Panc1 (cell line): ENCODE measurements at regions not wholly inside any gene's neighbourhood (a gene's known extent, or its start where the extent isn't known, plus 50 kb on each side); places are given as distances from the start of the nearest gene placed in this dataset.
"Not testable (repeated sequence)": the region's sequence is repeated elsewhere in the genome, so short reads cannot be mapped to it uniquely, and the experiment has no call there.

ENCODE experiments used
- ATAC-seq: fragments of 200-7000 bp; cut with Tn5 transposase; 2 replicates; pipeline ENCODE4 v1.9.1; 2020; ENCODE audit warnings: mild to moderate bottlenecking, moderate library complexity
- BruUV-seq: library from RNA; stranded (reverse); fragments of 400-500 nt; replicated peaks from 2 replicates; lab custom pipeline; 2021; lab: Mats Ljungman, UMichigan
- CTCF ChIA-PET: fragments of 300-600 bp; sonication (Branson Sonifier 250); formaldehyde crosslinking; loops from one replicate; lab custom pipeline; 2022; ENCODE audit warnings: antibody characterized with exemption; lab: Charles Lee
- POLR2A ChIA-PET: fragments of 300-600 bp; sonication (Branson Sonifier 250); formaldehyde crosslinking; loops from one replicate; lab custom pipeline; 2022; ENCODE audit warnings: antibody characterized with exemption; lab: Charles Lee
- DNase-seq: peaks from one replicate; pipeline ENCODE4 v3.0.0-alpha.2; 2010; ENCODE audit warnings: low read depth, low spot score
- H3K27ac ChIP-seq: 2 replicates; pipeline ENCODE4 v1.5.1; 2011; ENCODE audit warnings: mild to moderate bottlenecking, low read length, inconsistent platforms
- H3K27me3 ChIP-seq: fragments of 200-500 bp; sonication (Bioruptor generic); 2 replicates; pipeline ENCODE4 v1.6.0; 2014; ENCODE audit warnings: low read length, inconsistent platforms; ENCODE audit not compliant: control insufficient read depth, insufficient read depth
- H3K36me3 ChIP-seq: fragments of 200-500 bp; sonication (Bioruptor generic); 2 replicates; pipeline ENCODE4 v1.5.1; 2014; ENCODE audit warnings: inconsistent platforms, mild to moderate bottlenecking, low read length, moderate library complexity; ENCODE audit not compliant: control insufficient read depth, insufficient read depth
- H3K4me1 ChIP-seq: 2 replicates; pipeline ENCODE4 v1.5.1; 2011; ENCODE audit warnings: inconsistent platforms, mild to moderate bottlenecking, low read length, moderate library complexity; ENCODE audit not compliant: control insufficient read depth, insufficient read depth
- H3K4me3 ChIP-seq, 2 experiments: 2 replicates each; pipeline ENCODE4 v1.5.1; 2011 to 2012; ENCODE audit warnings: low read depth in 2 of 2, low read length in 2 of 2, mild to moderate bottlenecking in 2 of 2, inconsistent platforms in 1 of 2, moderate library complexity in 1 of 2
- H3K9me3 ChIP-seq: fragments of 200-500 bp; sonication (Bioruptor generic); 2 replicates; pipeline ENCODE4 v1.5.1; 2014; ENCODE audit warnings: low read depth, mild to moderate bottlenecking, inconsistent platforms, low read length, moderate library complexity; ENCODE audit not compliant: control insufficient read depth, insufficient read depth
- CTCF ChIP-seq: fragments of 450-650 bp; IDR thresholded peaks from 2 replicates; pipeline ENCODE4 v1.5.1; 2017; ENCODE audit warnings: mild to moderate bottlenecking
- POLR2AphosphoS5 ChIP-seq: IDR thresholded peaks from 2 replicates; pipeline ENCODE4 v1.6.1; 2012; ENCODE audit warnings: mild to moderate bottlenecking, low read depth, low read length, moderate library complexity
- SIN3A ChIP-seq: IDR thresholded peaks from 2 replicates; pipeline ENCODE4 v1.6.1; 2012; ENCODE audit warnings: low read depth, mild to moderate bottlenecking, low read length, moderate library complexity, borderline replicate concordance; ENCODE audit not compliant: insufficient read depth
- TCF7L2 ChIP-seq: IDR thresholded peaks from 2 replicates; pipeline ENCODE4 v1.6.1; 2011; ENCODE audit warnings: mild to moderate bottlenecking, low read depth, low read length, inconsistent platforms
- in situ Hi-C: cut with HindIII; loops from 2 replicates; pipeline ENCODE4 v1.10.0; 2016; ENCODE audit warnings: low sequenced_read_pairs, low pct_unique_long_range_greater_than_20kb
- intact Hi-C: fragments of 100-400 bp; cut with micrococcal nuclease; formaldehyde crosslinking; loops from one replicate; pipeline ENCODE4 v1.10.0; 2022; ENCODE audit not compliant: unreplicated experiment

- in situ Hi-C loops: not testable (repeated sequence)
These were observed 2160.8 kb upstream of the DEFB115 start for GRCh38 chr20:29096695-29097094.

GRCh38 chr20:29107884-29108283, 2149.6 kb upstream of the DEFB115 start:
- intact Hi-C loops, in situ Hi-C loops, POLR2A ChIA-PET: not testable (repeated sequence)

More at GRCh38 chr20:29096695-29097094, 2160.8 kb upstream of the DEFB115 start:
- DNase-seq, H3K27me3 ChIP-seq, H3K27ac ChIP-seq, H3K36me3 ChIP-seq, BruUV-seq, intact Hi-C loops, H3K9me3 ChIP-seq, POLR2A ChIA-PET, H3K4me3 ChIP-seq, CTCF ChIA-PET, ATAC-seq, H3K4me1 ChIP-seq: not testable (repeated sequence)

GRCh38 chr20:29109386-29109785, 2148.1 kb upstream of the DEFB115 start:
- H3K27ac ChIP-seq, ATAC-seq, H3K27me3 ChIP-seq, BruUV-seq, H3K4me1 ChIP-seq, CTCF ChIA-PET, H3K36me3 ChIP-seq, in situ Hi-C loops, H3K9me3 ChIP-seq, H3K4me3 ChIP-seq, intact Hi-C loops, POLR2A ChIA-PET, DNase-seq: not testable (repeated sequence)

More at GRCh38 chr20:29107884-29108283, 2149.6 kb upstream of the DEFB115 start:
- ATAC-seq, H3K9me3 ChIP-seq, H3K4me1 ChIP-seq, BruUV-seq, DNase-seq, H3K27ac ChIP-seq, H3K36me3 ChIP-seq, H3K4me3 ChIP-seq, CTCF ChIA-PET, H3K27me3 ChIP-seq: not testable (repeated sequence)

GRCh38 chr20:29115097-29115496, 2142.4 kb upstream of the DEFB115 start:
- H3K36me3 ChIP-seq, in situ Hi-C loops, DNase-seq, H3K4me1 ChIP-seq, ATAC-seq, POLR2A ChIA-PET, H3K27me3 ChIP-seq, H3K27ac ChIP-seq, H3K4me3 ChIP-seq, H3K9me3 ChIP-seq, CTCF ChIA-PET, BruUV-seq: not testable (repeated sequence)
- intact Hi-C loops: loop anchor here (10.0 kb wide), 1 partner anchor 760 kb away; no protein-coding TSS in a partner anchor

- DNase-seq: no peak
- no TSS peak for BruUV-seq
- in situ Hi-C loops (no loop called here), intact Hi-C loops (loop anchor here (10.0 kb wide), 1 partner anchor 756 kb away; no protein-coding TSS in a partner anchor)
- no peaks in the 10 kb centered on the region for H3K36me3 ChIP-seq
- no peak for TF ChIP-seq POLR2AphosphoS5
- no peak for TF ChIP-seq SIN3A
- TF ChIP-seq TCF7L2: no peak
- TF ChIP-seq CTCF: no peak
- H3K27me3 ChIP-seq: no peaks in the 10 kb centered on the region
- H3K9me3 ChIP-seq: no peaks in the 10 kb centered on the region
- CTCF ChIA-PET: no interaction called here
- no peak overlapping the region for H3K4me3 ChIP-seq
- ATAC-seq: no peak
- H3K27ac ChIP-seq: no peak overlapping the region
- POLR2A ChIA-PET: no interaction called here
- H3K4me1 ChIP-seq: no peaks in the 10 kb centered on the region
These were observed 2138.3 kb upstream of the DEFB115 start for GRCh38 chr20:29119141-29119540.
